GM18909 (cell line): ENCODE measurements at regions not wholly inside any gene's neighbourhood (a gene's known extent, or its start where the extent isn't known, plus 50 kb on each side); places are given as distances from the start of the nearest gene placed in this dataset.
"Not testable (repeated sequence)": the region's sequence is repeated elsewhere in the genome, so short reads cannot be mapped to it uniquely, and the experiment has no call there.

Experiments used
- ATAC-seq: cut with Tn5 transposase; IDR thresholded peaks from one replicate; pipeline ENCODE4 v1.9.1; 2021; ENCODE audit warnings: mild to moderate bottlenecking; ENCODE audit not compliant: unreplicated experiment, poor library complexity

- no peak for ATAC-seq
Measured at GRCh38 chr7:118870187-118870586, 645.7 kb downstream of the ANKRD7 start.

- ATAC-seq: no peak
Measured at GRCh38 chr7:118872568-118872967, 648.1 kb downstream of the ANKRD7 start.

GRCh38 chr7:118877187-118877586, 652.7 kb downstream of the ANKRD7 start:
- no peak for ATAC-seq

GRCh38 chr7:118878336-118878735, 653.8 kb downstream of the ANKRD7 start:
- ATAC-seq: no peak

GRCh38 chr7:118898284-118898683, 673.8 kb downstream of the ANKRD7 start:
- no peak for ATAC-seq

GRCh38 chr7:118902600-118902999, 678.1 kb downstream of the ANKRD7 start:
- ATAC-seq: no peak

- no peak for ATAC-seq
Measured at GRCh38 chr7:118907911-118908527, 683.5 kb downstream of the ANKRD7 start.

GRCh38 chr7:118916120-118916519, 691.6 kb downstream of the ANKRD7 start:
- not testable (repeated sequence) for ATAC-seq

- ATAC-seq: no peak
Measured at GRCh38 chr7:118918556-118918955, 694.1 kb downstream of the ANKRD7 start.

GRCh38 chr7:118938845-118939244, 714.3 kb downstream of the ANKRD7 start:
- no peak for ATAC-seq

- ATAC-seq: no peak
Measured at GRCh38 chr7:118944271-118944670, 719.8 kb downstream of the ANKRD7 start.

- ATAC-seq: no peak
Measured at GRCh38 chr7:118945911-118946682, 721.6 kb downstream of the ANKRD7 start.

GRCh38 chr7:118948508-118948907, 724.0 kb downstream of the ANKRD7 start:
- ATAC-seq: no peak

- no peak for ATAC-seq
Measured at GRCh38 chr7:118949031-118949430, 724.5 kb downstream of the ANKRD7 start.

- ATAC-seq: not testable (repeated sequence)
Measured at GRCh38 chr7:118956285-118956684, 731.8 kb downstream of the ANKRD7 start.

- no peak for ATAC-seq
Measured at GRCh38 chr7:118969370-118969769, 744.9 kb downstream of the ANKRD7 start.

GRCh38 chr7:118971706-118972105, 747.2 kb downstream of the ANKRD7 start:
- no peak for ATAC-seq

- ATAC-seq: no peak
Measured at GRCh38 chr7:118974836-118975235, 750.3 kb downstream of the ANKRD7 start.

- ATAC-seq: no peak
Measured at GRCh38 chr7:118995350-118995749, 770.8 kb downstream of the ANKRD7 start.

- ATAC-seq: no peak
Measured at GRCh38 chr7:119007236-119007635, 782.7 kb downstream of the ANKRD7 start.

GRCh38 chr7:119010635-119011034, 786.1 kb downstream of the ANKRD7 start:
- no peak for ATAC-seq

GRCh38 chr7:119026391-119026790, 801.9 kb downstream of the ANKRD7 start:
- ATAC-seq: no peak
